Transverse colon (tissue), 4 donors: ENCODE measurements at regions not wholly inside any gene's neighbourhood (a gene's known extent, or its start where the extent isn't known, plus 50 kb on each side); places are given as distances from the start of the nearest gene placed in this dataset.
"Not testable (repeated sequence)": the region's sequence is repeated elsewhere in the genome, so short reads cannot be mapped to it uniquely, and the experiment has no call there.

Experiments used
- DNase-seq: peaks from one replicate; pipeline ENCODE4 v3.0.0-alpha.2; 2019
- H3K27ac ChIP-seq, 4 donors: fragments of 200-600 bp; sonication (generic); 2 replicates each; pipeline ENCODE4 v1.5.1; 2016 to 2018; ENCODE audit warnings: inconsistent platforms in 4 of 4
- H3K27me3 ChIP-seq: fragments of 200-600 bp; sonication (generic); 2 replicates; pipeline ENCODE4 v1.5.1; 2017; ENCODE audit warnings: inconsistent platforms
- H3K36me3 ChIP-seq, 4 donors: fragments of 200-600 bp; sonication (generic); 2 replicates each; pipeline ENCODE4 v1.5.1; 2017 to 2019; ENCODE audit warnings: inconsistent platforms in 4 of 4
- H3K4me1 ChIP-seq, 4 donors: fragments of 200-600 bp; sonication (generic); 2 replicates each; pipeline ENCODE4 v1.5.1; 2017 to 2020; ENCODE audit warnings: inconsistent platforms in 4 of 4
- H3K4me3 ChIP-seq, 4 donors: fragments of 200-600 bp; sonication (generic); 1 replicate in 1 of 4; 2 replicates in 3 of 4; pipeline versions ENCODE4 v1.5.1 to v1.6.1; 2017 to 2019; ENCODE audit warnings: inconsistent platforms in 4 of 4
- H3K9me3 ChIP-seq, 2 donors: fragments of 200-600 bp; sonication (generic); 2 replicates each; pipeline ENCODE4 v1.5.1; 2017 to 2019; ENCODE audit warnings: inconsistent platforms in 2 of 2
- CTCF ChIP-seq, 5 experiments: fragments of 200-600 bp in 3 of 5; fragments of 450-650 bp in 2 of 5; sonication (generic) in 3 of 5; IDR thresholded peaks; 1 replicate in 2 of 5; 2 replicates in 3 of 5; pipeline ENCODE4 v1.5.1; 2016 to 2017; ENCODE audit warnings: antibody characterized with exemption in 5 of 5, inconsistent platforms in 3 of 5, mild to moderate bottlenecking in 2 of 5, moderate library complexity in 1 of 5
- EP300 ChIP-seq: sonication (generic); formaldehyde crosslinking; IDR thresholded peaks from one replicate; pipeline ENCODE4 v1.6.1; 2017; ENCODE audit warnings: antibody characterized with exemption, low read depth
- POLR2A ChIP-seq: fragments of 450-650 bp; IDR thresholded peaks from one replicate; pipeline ENCODE4 v1.6.1; 2016; ENCODE audit warnings: antibody characterized with exemption, mild to moderate bottlenecking, moderate library complexity
- POLR2AphosphoS5 ChIP-seq, 3 donors: sonication (generic); formaldehyde crosslinking; IDR thresholded peaks; one replicate each; pipeline ENCODE4 v1.6.1; 2016; ENCODE audit warnings: antibody characterized with exemption in 3 of 3
- WGBS, 2 donors: methylation state at CpG; one replicate each; pipeline ENCODE4 v1.1.5; 2018; ENCODE audit warnings: low coverage in 1 of 2; 5-methylcytosine and 5-hydroxymethylcytosine counted together
- in situ Hi-C, 4 donors: fragments of 200-750 bp; cut with MboI; loops; one replicate each; pipeline versions ENCODE4 v1.15.0 to v1.15.1; 2017; ENCODE audit warnings: low sequenced_read_pairs in 3 of 4, low pct_ligation_motif_present in 1 of 4, low pct_unique_long_range_greater_than_20kb in 1 of 4
- intact Hi-C: fragments of 100-400 bp; cut with DNase I; formaldehyde crosslinking; loops from one replicate; pipeline ENCODE4 v1.15.1; 2023; ENCODE audit warnings: low total_unique reads

- Histone ChIP-seq H3K27me3 (no peaks in the 10 kb centered on the region), H3K9me3 (no peaks in the 10 kb centered on the region), H3K4me3 (no peak overlapping the region), H3K4me1 (no peaks in the 10 kb centered on the region), H3K36me3 (no peaks in the 10 kb centered on the region), H3K27ac (no peak overlapping the region)
- intact Hi-C loops (no loop called here), in situ Hi-C loops (no loop called here)
- no peak for TF ChIP-seq POLR2A
- no peak for TF ChIP-seq CTCF (IDR thresholded peaks at IDR 0.05)
- TF ChIP-seq POLR2AphosphoS5 (IDR thresholded peaks at IDR 0.05) = no peak
- WGBS, 2 donors = 66% methylated on average over 5 of the region's 5 CpGs; no CpG with 5 or more reads in 1 of the 2 donors
- DNase-seq = no peak
Measured at GRCh38 chr2:12624905-12625598, 91.7 kb upstream of the TRIB2 start.

GRCh38 chr2:12628541-12628940, 88.2 kb upstream of the TRIB2 start:
- H3K27me3 ChIP-seq, H3K9me3 ChIP-seq, H3K4me3 ChIP-seq, H3K36me3 ChIP-seq, DNase-seq, in situ Hi-C loops, H3K27ac ChIP-seq, H3K4me1 ChIP-seq, intact Hi-C loops: not testable (repeated sequence)
- 86 to 93% methylated on average over 3 to 5 of the region's 8 CpGs for WGBS, 2 donors

- Histone ChIP-seq H3K4me3 (no peak overlapping the region), H3K27ac (peak overlapping the region in 3 of 4 donors; percentile 26 to 62 (median 30)), H3K27me3 (no peaks in the 10 kb centered on the region), H3K36me3 (no peaks in the 10 kb centered on the region), H3K9me3 (no peaks in the 10 kb centered on the region), H3K4me1 (no peaks in the 10 kb centered on the region)
- intact Hi-C loops (no loop called here), in situ Hi-C loops (no loop called here)
- DNase-seq = no peak
- TF ChIP-seq POLR2AphosphoS5 (IDR thresholded peaks at IDR 0.05) (peak; percentile 38 to 74 (median 48)), POLR2A (no peak)
- WGBS, 2 donors = 50 to 59% methylated on average over 1 of the region's 1 CpG
Measured at GRCh38 chr2:12636837-12637581, 79.7 kb upstream of the TRIB2 start.

DNA sequence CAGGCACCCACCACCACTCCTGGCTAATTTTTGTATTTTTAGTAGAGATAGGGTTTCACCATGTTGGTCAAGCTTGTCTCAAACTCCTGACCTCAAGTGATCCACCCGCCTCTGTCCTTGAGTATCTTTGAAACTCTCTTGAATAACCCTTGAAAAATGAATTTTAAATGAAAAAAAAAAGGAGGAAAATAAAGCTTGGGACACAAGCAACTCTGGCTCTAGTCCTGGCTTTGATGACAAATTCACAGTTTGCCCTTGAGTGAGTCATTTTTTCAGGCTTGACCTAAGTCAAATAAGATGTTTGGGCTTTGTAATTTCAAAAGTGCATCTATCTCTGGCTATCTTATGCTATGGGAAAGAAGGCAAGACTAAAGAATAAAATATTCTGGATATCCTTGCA, 79.0 kb upstream of the TRIB2 start:
- in situ Hi-C loops = no loop called here
- TF ChIP-seq EP300 = no peak
- no peak for TF ChIP-seq POLR2AphosphoS5 (IDR thresholded peaks at IDR 0.05)
- no peak for TF ChIP-seq CTCF (IDR thresholded peaks at IDR 0.05)
- TF ChIP-seq POLR2A = no peak
- no peaks in the 10 kb centered on the region for H3K4me1 ChIP-seq
- WGBS, 2 donors = 56 to 97% methylated on average over 1 of the region's 1 CpG
- intact Hi-C loops = no loop called here
- peak overlapping the region in 2 of 4 donors; percentile 26 to 62 for H3K27ac ChIP-seq
- H3K36me3 ChIP-seq = no peaks in the 10 kb centered on the region
- no peak overlapping the region for H3K4me3 ChIP-seq
- no peaks in the 10 kb centered on the region for H3K9me3 ChIP-seq
- no peak for DNase-seq
- no peaks in the 10 kb centered on the region for H3K27me3 ChIP-seq

DNA sequence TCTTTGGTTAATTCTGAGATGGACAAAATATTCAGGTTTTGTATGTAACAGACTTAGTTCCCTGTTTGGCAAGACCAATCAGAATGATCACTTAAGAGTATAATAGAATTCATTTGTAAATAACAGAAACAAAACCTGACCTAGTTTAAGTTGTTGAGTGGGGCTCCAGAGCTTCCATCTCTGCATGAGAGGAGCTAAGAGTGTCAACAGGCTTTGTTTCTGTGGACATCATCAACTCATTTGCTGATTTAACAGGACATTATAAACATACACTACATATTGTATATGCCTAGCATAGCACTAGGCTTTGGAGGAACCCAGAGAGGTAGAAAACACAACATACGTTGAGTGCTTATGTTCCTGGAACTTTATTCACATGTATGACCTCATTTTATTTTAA, 75.3 kb upstream of the TRIB2 start:
- in situ Hi-C loops (no loop called here), intact Hi-C loops (no loop called here)
- TF ChIP-seq POLR2AphosphoS5 (IDR thresholded peaks at IDR 0.05) (no peak), POLR2A (no peak), CTCF (IDR thresholded peaks at IDR 0.05) (no peak), EP300 (no peak)
- Histone ChIP-seq H3K4me3 (no peak overlapping the region), H3K27ac (no peak overlapping the region), H3K4me1 (no peaks in the 10 kb centered on the region), H3K9me3 (no peaks in the 10 kb centered on the region), H3K36me3 (no peaks in the 10 kb centered on the region), H3K27me3 (no peaks in the 10 kb centered on the region)
- WGBS, 2 donors = 71 to 78% methylated on average over 1 of the region's 1 CpG
- no peak for DNase-seq
